ENCODE measurements at regions not wholly inside any gene's neighbourhood (a gene's known extent, or its start where the extent isn't known, plus 50 kb on each side); places are given as distances from the start of the nearest gene placed in this dataset.

DNA sequence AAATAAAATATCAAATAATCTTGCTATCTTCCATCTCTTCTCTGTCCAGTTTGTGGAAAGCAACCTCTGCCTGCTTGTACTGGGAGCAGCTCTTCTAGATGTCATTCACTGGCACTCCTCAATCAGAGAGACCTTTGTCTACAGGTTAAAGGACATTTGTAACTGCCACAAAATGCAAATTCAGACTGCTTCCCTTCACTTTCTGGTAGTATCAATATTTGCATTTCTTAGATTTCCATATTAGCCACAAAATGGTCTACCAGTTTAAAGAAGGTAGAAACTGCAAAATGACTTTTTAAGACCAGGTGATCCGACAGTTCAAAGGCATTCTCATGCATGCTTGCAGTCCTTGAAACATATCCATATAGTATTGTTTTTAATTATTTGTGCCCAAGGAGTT is 51.7 kb upstream of the RCN1 start:
- DNase-seq = no peak

DNA sequence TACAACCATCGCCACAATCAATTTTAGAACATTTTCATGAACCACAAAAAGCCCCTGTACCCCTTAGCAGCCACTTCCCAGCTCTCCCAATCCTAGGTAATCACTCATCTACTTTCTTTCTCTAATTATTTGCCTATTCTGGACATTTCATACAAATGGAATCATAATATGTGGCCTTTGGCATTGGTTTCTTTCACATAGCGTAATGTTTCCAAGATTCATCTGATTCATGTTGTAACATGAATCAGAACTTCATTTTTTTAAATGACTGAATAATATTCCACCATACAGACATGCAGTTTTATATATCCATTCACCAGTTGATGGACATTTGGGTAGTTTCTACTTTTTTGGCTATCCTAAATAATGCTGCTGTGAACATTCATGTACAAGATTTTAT is 56.2 kb upstream of the RCN1 start:
- no peak for DNase-seq

DNA sequence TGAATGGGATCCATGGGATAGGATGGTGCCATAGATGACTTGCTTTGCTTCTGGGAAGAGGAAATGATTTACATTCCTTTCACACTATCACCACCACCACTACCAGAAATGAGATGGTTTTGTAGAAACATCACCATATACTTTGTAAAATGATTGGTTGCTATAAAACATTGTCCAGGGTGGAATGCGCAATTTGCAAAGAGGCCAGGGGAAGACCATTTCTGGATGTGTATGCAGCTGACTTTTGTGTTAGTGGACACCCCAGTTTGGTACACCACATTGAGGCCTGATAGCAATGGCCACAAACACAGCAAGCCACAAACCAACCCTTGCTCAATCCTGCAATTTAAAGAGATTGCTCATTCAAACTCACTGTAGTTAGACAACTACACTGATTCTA is 56.7 kb upstream of the RCN1 start:
- no peak for DNase-seq

GRCh38 chr11:32033491-32033890 is 57.4 kb upstream of the RCN1 start:
- no peak for DNase-seq

DNA sequence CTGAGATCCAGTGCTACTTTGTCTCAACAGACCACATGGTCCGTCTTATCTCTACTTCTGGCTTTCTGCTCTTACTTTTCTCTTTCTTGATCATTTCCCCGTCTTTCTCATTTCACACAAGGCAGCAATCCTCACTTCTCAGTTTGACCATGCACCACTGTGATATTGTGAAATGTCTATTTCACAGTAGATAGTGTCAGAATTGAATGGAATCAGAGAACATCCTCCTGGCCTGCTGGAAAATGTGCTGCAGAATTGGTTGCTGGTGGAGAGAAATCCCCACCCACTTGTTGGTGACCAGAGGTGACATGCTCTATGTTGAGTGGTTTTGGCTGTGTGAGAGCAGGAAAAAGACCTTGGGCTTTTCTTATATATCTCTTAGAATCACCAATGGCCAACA is 57.8 kb upstream of the RCN1 start:
- DNase-seq = no peak

GRCh38 chr11:32032478-32032877 is 58.4 kb upstream of the RCN1 start:
- DNase-seq = no peak

- no peak for DNase-seq
These were observed 58.8 kb upstream of the RCN1 start for GRCh38 chr11:32032052-32032451.

DNA sequence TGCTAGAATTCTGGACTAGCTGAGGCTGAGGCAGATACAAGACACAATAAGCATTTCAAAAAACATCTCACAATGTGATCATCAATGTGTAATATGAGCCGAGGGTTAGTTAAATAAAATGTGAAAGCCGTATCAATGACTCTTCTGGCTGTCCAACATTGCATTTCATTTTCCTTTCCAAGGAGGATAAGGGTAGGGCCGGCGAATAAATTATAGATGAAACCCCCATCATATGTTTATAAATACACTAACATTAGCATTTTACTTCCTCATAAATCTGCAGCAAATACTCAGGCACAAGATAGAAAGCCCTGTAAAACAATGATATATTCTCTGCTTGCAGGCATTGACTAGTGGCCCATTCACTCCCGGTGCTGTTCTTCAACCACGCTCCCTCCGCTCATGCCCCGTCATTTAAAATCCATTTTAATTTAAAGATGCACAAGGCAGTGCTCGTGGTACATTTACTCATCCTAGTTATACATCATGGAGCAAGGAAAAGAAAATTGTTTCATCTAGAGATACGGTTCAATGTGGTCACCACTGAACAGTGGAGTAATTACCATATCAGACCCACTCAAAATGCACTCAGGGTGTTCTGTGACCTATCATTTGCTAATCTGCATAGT is 59.9 kb upstream of the RCN1 start:
- DNase-seq = no peak

DNA sequence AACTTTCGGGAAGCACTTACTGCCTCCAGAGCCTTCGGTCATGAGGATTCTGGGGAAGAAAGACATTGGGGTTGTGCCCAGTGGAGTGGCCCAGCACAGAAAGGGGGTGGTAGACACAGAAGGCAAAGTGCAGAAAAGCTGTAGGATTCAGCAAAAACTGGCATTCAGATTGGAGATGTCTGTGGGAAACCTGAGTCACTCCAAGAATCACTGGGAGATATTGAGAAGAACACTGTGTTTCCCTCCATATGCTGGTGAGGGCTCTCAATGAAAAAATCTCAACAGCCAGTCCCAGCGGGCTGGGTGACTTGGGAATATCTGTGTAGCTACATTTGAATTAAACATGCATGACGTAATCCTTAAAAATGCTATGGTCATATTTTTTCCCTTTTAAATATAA is 61.2 kb upstream of the RCN1 start:
- DNase-seq = no peak

DNA sequence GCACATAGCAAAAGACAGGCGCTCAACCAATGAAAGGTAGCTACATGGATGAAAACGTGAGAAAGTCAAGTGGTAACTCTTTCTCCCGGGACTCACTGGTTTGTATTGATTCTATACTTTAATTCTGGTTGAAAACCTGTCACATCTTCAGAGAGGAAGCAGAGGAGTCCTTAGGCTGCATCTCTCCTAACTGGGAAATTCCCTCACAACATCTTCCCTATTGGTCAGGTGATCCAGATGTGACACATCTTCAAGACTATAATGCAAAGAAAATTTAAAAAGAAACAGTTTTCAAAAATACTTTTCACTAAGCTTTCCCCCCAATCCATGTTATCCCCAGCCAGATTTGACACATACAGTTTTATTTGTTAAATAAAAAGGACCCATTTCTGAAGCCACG is 62.7 kb upstream of the RCN1 start:
- no peak for DNase-seq

- DNase-seq = no peak
These were observed 64.1 kb upstream of the RCN1 start for GRCh38 chr11:32026766-32027165.

DNA sequence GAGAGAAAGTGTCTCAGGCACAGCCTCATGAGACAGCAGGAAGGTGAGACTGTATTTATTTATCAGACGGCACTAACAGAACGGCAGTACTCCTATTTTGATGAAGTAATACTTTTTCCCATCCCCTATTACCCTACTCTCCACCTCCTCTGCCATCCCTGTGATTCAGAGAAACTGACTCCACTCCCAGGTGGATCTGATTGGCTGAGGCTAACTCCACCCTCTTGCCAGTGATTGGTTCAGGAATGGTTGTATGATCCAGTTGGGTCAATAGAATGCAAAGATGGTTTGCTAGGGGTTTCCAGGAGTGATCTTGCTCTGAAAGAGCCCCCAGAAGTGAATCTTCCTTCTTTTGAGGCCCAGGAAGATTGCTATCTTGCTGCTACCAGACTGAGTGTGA is 65.9 kb upstream of the RCN1 start:
- DNase-seq = no peak

- DNase-seq = no peak
These were observed 67.2 kb upstream of the RCN1 start for GRCh38 chr11:32023370-32024305.

DNA sequence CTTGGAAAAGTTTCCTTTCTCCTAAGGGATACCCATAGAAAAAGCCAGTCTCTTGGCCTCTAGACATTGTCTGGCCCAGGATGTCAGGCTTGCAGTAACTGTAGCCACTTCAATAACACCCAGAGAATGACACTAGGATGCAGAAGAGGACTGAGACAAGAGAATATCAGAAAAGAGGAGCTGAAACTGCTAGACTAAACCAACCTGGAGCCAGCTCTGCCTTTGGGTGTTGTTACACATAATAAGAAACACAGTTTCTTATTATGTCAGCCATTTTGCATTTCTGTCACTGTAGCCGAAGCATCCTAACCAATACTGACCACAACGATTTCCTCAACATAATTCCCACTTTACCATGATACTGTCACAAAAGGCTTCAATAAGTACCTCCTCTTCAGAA is 72.2 kb upstream of the RCN1 start:
- DNase-seq = no peak

DNA sequence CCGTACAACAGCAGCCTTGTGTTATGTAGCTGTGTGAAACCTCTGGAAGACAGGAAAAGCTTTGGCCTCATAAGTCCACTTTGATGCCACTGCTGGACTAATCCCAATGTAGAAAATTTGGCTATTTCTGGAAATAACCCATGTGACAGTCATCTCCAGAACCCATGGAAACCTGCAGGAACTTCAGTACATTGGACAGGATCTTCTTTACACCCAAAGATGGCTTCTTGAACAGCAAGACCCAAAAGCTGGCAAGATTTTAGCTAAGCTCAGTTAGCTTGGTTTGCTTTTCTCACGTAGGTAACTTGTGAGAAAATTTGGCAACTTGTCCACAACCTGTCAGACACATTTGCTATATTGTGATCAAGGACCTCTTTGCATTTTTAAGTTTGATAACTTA is 74.8 kb upstream of the RCN1 start:
- DNase-seq = no peak

GRCh38 chr11:32015427-32015826 is 75.4 kb upstream of the RCN1 start:
- DNase-seq = no peak

DNA sequence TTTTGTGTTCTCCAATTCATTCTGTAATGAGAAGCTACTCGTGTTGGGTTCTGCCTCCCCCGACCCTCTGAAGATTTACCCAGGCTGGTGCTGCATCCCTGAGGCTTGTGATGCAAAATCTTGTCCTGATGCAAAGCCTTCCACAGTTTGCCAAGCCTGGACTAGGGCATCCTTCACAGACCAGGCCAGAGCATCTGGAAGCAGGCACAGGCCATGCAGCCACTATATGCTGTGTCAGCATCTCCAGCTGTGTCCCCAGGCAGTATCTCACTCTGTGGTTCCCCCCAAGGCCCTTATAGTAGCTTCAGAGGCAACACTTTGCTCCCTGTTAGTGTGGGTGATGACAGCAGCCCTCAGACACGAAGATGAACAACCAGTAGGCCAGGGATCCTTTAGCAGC is 77.3 kb upstream of the RCN1 start:
- no peak for DNase-seq

DNA sequence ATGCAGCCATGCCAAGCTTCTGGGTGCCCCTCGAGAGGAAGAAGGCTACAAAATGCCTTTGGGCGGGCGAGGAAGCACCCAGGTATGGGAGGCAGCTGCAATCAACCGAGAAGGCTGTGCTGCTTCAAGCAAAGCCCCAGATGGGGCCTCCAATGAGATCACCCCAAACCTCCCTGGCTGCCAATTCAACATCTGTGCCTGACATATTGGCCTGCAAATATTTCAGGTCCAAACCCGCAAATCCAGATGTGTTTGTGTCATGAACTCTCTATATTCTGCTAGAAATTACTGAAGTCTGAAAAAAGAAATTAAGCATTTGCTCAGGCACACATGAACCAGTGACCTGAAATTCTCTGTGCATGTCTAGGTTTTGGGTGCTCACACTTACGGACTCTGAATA is 78.8 kb upstream of the RCN1 start:
- DNase-seq = no peak

DNA sequence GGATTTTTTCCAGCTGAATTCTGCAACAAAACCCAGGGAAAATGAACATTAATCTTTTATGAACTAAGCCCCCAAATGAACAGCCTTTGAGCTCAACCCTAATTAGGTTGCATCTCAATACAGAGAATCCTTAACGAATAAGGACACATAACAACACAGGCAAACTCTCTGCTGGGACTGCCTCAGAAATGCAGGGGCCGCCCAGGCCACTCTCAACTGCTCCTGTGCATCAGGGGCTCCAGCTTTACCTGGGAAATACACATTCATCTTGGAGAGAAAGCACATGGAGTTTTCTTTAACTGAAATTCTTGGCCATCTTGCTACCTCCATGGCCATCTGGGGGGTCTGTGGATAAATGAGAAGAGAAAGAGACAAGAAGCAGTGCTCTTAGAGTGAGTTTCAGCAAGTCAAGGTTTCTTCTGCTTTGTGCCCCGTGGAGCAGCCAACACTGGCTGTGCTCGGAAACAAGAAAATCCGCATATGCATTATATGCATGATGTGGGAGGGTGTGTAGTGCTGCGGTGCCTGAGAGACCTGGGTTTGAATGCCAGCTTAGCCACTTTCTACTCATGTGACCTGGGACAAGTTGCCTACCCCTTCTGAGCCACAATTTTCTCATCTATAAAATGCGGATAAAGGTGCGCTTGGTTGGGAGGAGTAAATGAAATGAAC is 81.9 kb upstream of the RCN1 start:
- no peak for DNase-seq

- DNase-seq = no peak
These were observed 84.0 kb upstream of the RCN1 start for GRCh38 chr11:32006799-32007388.

GRCh38 chr11:32005786-32006416 is 85.0 kb upstream of the RCN1 start:
- DNase-seq = no peak

- no peak for DNase-seq
These were observed 87.5 kb upstream of the RCN1 start for GRCh38 chr11:32003335-32003734.

- DNase-seq = no peak
These were observed 88.6 kb upstream of the RCN1 start for GRCh38 chr11:32002311-32002710.
